HG02642 (cell line): ENCODE measurements at regions not wholly inside any gene's neighbourhood (a gene's known extent, or its start where the extent isn't known, plus 50 kb on each side); places are given as distances from the start of the nearest gene placed in this dataset.

Experiments
- ATAC-seq: cut with Tn5 transposase; IDR thresholded peaks from one replicate; pipeline ENCODE4 v1.9.1; 2021; ENCODE audit warnings: mild to moderate bottlenecking; ENCODE audit not compliant: unreplicated experiment, poor library complexity

- ATAC-seq: no peak
These were observed 70.7 kb upstream of the TRPC7 start for GRCh38 chr5:136435946-136436543.

DNA sequence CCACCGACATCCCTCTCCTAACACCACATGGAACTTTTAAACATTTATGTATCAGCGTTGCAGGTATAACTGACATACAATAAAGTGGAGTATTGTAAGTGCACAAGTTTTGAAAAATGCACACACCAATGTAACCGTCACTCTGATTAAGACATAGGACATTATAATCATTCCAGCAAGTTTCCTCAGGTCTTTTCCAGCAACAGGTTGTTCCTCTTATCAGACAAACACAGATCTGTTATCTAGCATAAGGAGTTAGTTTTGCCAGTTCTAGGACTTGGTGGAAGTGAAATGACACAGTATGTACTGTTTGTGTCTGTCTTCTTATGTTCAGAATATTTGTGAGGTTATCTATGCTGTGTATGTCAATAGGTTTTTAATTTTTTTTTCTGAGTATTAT is 69.5 kb upstream of the TRPC7 start:
- no peak for ATAC-seq

- ATAC-seq: no peak
These were observed 67.4 kb upstream of the TRPC7 start for GRCh38 chr5:136432705-136433104.

GRCh38 chr5:136430081-136430480 is 64.7 kb upstream of the TRPC7 start:
- ATAC-seq: no peak

- no peak for ATAC-seq
These were observed 62.1 kb upstream of the TRPC7 start for GRCh38 chr5:136427426-136427825.

DNA sequence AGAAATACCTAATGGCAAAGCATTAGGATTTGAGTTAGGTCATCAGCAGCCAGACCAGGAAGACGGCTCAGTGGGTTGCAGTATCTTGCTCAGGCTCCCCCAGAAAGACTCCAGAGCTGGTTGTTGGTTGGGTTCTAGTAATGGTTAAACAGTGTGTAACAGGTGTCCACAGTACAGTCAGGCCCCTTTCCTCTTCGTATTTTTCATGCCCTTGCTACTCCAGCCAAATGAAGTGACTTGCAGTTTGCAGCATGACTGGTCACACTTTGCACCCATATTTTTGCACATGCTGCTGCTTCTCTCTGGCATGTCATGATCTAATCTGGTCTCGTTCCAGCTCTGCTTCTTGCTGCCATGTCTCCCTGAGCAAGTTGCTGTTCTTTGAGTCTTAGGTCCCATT is 60.6 kb upstream of the TRPC7 start:
- no peak for ATAC-seq

DNA sequence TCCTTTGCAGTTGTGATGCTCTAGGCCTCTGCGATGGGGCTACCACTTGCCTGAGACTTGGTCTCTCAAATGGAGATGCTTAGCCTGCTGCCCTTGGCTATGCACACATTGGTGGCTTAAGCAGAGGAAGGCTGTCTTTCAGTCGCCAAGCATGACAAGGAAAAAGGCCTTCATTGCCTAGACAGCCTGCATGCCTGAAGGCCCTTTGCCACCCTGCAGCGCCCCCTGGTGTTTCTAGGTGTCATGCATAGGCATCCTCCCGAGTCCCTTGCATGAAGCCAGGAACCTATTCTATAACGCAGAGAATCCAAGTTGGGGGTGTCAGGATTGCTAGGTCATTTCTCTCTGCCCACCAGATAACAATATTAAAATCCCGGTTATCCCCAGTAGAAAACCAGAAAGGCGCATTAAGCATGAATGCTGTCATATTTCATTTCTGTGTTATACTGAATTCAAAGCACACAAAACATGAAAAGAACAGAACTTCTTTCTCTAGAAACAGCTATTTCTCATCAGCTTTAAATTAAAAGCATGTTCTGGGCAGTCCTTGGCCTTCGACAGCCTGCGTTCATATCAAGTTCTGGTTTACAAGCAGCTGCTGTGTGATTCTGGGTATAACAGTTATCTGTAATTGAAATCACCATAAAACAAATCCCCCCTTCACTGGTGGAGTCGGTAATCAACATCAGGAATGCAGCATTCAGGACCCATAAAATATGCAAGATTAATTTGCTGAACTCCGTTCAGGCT is 59.7 kb upstream of the TRPC7 start:
- peak; percentile 73 for ATAC-seq

DNA sequence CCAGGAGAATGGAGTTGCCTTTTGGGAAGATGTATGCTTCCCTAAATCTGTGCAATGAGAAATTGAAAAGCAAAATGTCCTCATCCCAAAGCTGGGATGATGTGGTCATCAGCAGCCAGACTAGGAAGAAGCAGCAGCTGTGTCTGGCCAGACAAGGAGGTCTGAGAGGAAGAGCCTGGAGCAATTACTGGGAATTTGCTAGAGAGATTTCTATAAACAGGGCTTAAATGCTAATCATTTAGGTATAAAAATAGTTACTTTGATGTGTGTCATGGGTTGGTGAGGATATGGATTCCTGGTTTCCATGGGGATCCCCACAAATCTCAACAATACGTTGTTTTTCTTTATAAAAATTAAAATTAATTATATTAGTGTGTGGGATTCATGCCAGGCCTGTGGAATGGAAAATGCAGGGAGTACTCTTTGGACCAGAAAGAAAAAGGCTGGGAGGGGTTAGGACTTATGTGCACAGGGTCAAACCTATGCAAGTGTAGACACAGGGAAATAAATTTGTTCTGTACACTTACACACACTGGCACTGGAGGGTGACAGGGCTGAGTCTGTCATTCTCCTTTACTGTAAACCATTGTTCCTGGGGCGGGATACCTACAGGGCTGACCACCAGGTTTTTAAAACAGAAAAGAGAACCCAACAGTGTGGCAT is 58.7 kb upstream of the TRPC7 start:
- no peak for ATAC-seq

- ATAC-seq: no peak
These were observed 55.0 kb upstream of the TRPC7 start for GRCh38 chr5:136420168-136420898.

GRCh38 chr5:136418301-136418700 is 53.0 kb upstream of the TRPC7 start:
- no peak for ATAC-seq
